HG03378 (cell line): ENCODE measurements at regions not wholly inside any gene's neighbourhood (a gene's known extent, or its start where the extent isn't known, plus 50 kb on each side); places are given as distances from the start of the nearest gene placed in this dataset.
"Not testable (repeated sequence)": the region's sequence is repeated elsewhere in the genome, so short reads cannot be mapped to it uniquely, and the experiment has no call there.

Experiments
- ATAC-seq: cut with Tn5 transposase; IDR thresholded peaks from one replicate; pipeline ENCODE4 v1.9.1; 2021; ENCODE audit warnings: mild to moderate bottlenecking, moderate library complexity; ENCODE audit not compliant: unreplicated experiment

DNA sequence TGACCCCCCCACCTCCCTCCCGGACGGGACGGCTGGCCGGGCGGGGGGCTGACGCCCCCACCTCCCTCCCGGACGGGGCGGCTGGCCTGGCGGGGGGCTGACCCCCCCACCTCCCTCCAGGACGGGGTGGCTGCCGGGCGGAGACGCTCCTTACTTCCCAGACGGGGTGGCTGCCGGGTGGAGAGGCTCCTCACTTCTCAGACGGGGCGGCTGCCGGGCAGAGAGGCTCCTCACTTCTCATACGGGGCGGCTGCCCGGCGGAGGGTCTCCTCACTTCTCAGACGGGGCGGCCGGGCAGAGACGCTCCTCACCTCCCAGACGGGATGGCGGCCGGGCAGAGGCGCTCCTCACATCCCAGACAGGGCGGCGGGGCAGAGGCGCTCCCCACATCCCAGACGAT is 84.7 kb downstream of the OR2B2 start:
- not testable (repeated sequence) for ATAC-seq

DNA sequence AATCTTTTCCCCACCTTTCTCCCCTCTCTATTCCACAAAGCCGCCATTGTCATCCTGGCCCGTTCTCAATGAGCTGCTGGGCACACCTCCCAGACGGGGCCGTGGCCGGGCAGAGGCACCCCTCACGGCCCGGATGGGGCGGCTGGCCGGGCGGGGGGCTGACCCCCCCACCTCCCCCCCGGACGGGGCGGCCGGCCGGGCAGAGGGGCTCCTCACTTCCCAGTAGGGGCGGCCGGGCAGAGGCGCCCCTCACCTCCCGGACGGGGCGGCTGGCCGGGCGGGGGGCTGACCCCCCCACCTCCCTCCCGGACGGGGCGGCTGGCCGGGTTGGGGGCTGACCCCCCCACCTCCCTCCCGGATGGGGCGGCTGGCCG is 85.6 kb downstream of the OR2B2 start:
- ATAC-seq: not testable (repeated sequence)

DNA sequence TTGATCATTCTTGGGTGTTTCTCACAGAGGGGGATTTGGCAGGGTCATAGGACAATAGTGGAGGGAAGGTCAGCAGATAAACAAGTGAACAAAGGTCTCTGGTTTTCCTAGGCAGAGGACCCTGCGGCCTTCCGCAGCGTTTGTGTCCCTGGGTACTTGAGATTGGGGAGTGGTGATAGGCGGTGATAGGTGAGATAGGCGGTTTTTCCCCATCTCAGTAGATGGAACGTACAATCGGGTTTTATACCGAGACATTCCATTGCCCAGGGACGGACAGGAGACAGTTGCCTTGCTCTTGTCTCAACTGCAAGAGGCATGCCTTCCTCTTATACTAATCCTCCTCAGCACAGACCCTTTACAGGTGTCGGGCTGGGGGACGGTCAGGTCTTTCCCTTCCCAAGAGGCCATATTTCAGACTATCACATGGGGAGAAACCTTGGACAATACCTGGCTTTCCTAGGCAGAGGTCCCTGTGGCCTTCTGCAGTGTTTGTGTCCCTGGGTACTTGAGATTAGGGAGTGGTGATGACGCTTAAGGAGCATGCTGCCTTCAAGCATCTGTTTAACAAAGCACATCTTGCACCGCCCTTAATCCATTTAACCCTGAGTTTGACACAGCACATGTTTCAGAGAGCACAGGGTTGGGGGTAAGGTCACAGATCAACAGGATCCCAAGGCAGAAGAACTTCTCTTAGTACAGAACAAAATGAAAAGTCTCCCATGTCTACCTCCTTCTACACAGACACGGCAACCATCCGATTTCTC is 86.2 kb downstream of the OR2B2 start:
- not testable (repeated sequence) for ATAC-seq

DNA sequence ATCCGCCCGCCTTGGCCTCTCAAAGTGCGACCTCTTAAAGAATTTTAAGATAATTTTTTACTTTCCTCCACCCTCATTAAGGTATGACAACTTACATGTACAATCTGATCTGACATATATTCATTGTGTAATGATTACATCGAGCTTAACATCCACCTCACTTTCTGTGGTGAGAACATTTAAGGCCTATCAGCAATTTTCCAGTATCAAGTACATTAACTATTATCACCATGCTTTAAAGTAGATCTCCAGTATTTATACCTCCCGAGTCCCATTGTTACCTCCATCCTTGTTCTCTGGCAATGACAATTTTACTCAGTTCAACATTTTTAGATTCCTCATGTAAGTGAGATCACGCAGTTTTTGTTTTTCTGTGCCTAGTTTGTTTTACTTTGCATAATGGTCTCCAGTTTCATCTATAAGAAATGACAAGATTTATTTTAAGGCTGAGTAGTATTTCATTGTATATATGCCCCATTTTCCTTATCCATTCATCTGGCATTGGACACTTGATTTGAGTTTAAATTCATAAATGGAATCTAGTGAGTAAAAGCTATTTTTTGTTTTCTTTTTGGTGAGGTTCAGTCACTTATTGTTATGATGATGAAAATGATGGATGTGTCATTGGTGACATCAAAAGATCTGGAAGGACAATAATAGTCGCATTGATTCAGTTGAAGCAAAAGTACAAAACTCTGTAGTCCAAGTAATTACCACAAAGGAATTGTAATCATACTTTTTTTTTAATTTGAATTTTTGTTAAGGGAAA is 87.0 kb downstream of the OR2B2 start:
- ATAC-seq: peak; percentile 7

DNA sequence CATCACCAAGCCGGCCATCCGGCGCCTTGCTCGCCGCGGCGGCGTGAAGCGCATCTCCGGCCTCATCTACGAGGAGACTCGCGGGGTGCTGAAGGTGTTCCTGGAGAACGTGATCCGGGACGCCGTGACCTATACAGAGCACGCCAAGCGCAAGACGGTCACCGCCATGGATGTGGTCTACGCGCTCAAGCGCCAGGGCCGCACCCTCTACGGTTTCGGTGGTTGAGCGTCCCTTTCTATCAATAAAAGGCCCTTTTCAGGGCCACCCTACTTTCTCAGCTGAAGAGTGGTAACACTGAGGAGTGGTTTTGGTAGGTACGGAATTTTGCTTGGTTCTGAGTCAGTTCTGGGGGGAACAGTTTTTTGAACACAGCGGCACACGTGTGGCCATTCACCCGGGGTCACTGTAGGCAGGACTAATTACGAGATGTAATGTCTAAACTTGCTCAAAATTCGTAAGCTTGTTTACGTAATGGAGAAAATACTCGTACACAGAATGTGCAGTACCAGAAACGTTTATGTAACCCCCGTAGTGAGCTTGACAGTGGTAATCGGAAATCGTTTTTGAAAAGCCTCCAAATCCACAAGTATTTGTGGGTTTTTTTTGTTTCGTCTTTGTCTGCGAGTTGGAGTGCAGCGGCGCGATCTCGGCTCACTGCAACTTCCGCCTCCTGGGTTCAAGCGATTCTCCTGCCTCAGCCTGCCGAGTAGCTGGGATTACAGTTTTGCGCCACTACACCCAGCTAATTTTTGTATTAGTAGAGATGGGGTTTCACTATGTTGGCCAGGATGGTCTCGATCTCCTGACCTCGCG is 87.8 kb downstream of the OR2B2 start:
- peak; percentile 56 for ATAC-seq

DNA sequence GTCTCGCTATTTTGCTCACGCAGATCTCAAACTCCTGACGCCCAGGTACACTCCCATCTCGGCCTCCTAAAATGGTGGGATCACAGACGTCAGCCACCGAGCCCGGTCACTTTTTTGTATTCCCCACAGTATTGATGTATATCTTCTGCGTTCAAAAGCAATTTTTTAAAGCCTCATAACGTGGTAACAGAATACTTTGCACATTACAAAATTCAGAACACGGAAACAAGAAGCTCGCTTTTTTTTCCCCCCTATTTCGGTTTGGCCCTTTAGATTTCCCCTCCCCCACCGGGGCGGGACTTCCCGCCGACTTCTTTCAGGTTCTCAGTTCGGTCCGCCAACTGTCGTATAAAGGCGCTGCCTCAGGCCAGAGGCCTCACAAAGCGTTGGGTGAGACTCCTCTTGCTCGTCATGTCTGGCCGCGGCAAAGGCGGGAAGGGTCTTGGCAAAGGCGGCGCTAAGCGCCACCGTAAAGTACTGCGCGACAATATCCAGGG is 88.4 kb downstream of the OR2B2 start:
- ATAC-seq: peak; percentile 45

DNA sequence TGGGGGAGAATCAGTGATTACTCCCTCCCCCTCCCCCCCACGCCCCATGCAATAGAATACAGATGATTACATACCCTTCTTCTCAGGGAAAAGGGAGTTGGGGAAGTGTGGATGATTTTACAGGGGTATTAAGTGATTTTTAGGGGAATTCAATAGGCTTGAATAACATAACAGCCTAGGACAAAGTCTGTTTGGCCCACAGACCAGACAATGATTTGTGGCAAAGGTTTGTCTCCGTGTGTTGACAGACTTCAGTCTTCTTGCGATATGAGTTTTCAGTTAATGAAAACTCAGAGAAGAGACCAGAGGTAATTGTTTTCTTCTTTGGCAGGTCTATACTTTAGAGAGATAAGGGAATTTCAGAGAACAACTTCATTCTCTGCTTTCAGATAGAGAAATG is 95.3 kb downstream of the OR2B2 start:
- ATAC-seq: no peak

DNA sequence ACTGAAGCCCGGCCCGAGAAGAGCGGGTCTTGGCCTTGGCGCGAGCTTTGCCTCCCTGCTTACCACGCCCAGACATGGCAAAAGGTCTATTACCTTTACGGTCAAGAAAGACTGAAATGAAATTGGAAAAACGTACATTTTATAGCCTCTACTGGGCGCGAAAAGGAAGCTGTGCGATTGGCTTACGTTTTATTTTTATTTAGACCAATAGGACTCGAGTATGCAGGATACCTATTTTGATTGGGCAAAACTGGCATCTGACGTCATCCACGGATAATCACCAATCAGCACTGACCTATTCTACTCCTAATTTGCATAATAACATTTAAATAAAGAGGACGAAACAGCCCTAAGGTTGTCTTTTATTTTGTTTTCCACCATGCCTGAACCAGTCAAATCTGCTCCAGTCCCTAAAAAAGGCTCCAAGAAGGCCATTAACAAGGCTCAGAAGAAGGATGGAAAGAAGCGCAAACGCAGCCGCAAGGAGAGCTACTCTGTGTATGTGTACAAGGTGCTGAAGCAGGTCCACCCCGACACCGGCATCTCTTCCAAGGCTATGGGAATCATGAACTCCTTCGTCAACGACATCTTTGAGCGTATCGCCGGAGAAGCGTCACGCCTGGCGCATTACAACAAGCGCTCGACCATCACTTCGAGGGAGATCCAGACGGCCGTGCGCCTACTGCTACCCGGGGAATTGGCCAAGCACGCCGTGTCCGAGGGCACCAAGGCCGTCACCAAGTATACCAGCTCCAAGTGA is 97.4 kb downstream of the OR2B2 start:
- ATAC-seq: peak; percentile 65

DNA sequence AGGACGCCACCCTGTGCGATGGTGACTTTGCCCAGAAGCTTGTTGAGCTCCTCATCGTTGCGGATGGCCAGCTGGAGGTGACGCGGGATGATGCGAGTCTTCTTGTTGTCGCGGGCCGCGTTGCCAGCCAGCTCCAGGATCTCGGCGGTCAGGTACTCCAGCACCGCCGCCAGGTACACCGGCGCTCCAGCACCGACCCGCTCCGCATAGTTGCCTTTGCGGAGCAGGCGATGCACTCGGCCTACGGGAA is 97.9 kb downstream of the OR2B2 start:
- not testable (repeated sequence) for ATAC-seq

DNA sequence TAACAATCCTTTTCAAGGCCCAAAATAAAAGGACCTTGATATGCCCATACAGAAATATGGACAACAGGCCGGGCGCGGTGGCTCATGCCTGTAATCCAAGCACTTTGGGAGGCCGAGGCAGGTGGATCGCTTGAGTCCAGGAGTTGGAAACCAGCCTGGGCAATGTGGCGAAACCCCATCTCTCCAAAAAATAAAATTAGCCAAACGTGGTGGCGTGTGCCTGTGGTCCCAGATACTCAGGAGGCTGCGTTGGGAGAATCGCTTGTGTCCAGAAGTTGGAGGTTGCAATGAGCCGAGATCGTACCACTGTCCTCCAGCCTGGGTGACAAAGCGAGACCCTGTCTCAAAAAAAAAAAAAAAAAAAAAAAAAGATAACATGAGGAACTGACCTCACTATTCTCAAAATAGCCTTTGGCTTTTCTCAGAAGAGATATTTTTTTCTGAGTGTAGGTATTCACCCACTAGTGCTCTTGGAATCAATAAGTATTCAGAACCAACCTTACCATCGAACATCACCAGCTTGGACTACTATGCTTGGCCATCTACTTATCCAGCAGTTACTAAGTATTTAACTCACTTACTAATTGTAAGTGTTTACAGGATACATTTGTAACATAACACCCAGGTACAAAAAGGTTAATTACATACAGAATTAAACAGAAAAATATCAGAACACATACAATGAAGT is 99.2 kb downstream of the OR2B2 start:
- ATAC-seq: no peak

DNA sequence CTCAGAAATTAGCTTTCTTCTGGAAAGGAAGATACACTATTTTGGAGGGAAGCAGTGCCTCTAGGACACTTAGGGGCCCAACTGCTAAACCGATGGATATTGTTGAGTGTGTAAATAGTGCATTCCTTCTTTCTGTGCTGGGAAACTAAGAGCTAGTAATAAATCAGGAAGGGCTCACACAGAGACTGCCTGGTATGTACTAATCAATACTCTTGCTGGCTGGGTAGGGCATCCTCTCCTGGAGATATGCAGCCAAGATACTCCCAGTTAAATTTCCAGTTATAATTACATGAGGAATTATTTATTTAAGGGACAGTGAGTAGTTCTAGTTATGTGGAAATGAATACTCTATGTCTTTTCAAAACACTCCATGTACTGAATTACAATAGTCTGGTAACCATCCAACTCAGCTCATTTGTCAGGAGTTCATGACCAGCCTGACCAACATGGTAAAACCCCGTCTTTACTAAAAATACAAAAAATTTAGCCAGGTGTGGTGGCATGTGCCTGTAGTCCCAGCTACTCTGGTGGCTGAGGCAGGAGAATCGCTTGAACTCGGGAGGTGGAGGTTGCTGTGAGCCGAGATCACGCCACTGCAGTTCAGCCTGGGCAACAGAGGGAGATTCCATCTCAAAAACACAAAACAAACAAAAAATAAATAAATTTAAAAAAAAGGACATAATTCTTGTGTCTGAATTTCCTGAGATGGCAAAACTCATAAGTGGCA is 100.0 kb downstream of the OR2B2 start:
- no peak for ATAC-seq

DNA sequence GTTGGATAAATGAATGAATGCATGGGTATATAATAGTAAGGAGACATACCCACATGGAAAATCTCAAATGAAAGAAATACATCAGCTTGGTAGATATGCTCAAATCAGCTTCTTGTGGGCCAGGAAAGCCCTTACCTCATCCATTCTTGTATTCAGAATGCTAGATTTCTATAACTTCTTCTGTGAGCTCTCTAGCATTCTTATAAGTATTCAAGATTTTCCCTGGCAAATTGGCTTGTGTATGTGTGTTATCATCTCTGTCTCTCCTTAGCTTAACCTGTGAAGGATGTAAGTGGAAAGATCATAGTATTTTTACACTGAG is 100.8 kb downstream of the OR2B2 start:
- ATAC-seq: no peak

DNA sequence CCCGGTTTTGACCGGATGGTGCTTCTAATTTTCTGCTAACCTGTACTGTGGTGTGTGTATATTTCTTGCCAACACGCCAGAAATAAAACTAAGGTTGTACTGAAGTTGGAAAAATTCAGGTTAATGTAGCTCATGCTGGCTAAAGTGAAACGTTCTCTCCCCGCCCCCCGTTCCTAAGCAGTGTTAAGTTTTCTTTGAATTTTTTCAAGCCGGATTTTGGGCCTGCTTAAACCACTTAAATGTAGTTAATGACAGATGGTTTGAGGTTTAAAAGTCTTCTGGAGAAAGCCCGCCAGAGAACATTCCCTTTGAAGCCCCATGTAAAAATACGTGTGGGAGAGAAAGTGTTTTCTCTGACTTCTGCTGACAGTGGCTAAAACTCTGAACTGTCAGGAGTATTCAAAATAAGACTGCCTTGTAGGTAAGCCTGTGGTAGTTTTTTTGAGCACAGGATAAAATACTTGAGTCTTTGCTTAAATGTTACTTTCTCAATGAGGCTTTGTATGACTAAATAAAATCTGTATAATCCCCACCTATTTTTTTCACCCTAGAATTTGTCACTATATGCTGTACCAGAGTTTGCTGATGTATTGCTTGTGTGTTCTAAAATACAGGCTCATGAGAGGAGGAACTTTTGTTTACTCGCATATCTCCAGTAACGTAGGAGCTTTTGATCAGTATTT is 101.3 kb downstream of the OR2B2 start:
- ATAC-seq: no peak

DNA sequence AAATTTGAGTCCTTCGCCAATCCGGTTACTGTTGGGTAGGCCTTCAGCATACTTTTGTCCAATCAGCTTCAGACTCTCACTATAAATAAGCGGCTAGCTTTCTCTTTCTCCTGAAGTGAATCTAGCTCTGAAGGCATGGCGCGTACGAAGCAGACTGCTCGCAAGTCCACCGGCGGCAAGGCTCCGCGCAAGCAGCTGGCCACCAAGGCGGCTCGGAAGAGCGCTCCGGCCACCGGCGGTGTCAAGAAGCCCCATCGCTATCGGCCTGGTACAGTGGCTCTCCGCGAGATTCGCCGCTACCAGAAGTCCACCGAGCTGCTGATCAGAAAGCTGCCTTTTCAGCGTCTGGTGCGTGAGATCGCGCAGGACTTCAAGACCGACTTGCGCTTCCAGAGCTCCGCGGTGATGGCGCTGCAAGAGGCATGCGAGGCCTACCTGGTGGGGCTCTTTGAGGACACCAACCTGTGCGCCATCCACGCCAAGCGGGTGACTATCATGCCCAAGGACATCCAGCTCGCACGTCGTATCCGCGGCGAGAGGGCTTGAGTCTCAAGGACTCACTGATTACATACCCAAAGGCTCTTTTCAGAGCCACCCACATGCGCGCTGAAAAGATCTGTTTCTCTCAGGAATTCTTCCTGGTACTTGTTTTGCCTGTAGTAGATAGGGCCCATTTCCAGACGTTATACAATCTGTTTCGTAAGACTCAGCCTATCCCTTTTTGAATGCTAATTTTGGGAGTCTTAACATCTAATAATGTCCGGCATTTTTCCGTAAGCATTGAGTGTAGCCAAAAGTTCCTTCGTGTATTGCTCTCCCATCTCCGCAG is 102.0 kb downstream of the OR2B2 start:
- peak; percentile 29 for ATAC-seq

DNA sequence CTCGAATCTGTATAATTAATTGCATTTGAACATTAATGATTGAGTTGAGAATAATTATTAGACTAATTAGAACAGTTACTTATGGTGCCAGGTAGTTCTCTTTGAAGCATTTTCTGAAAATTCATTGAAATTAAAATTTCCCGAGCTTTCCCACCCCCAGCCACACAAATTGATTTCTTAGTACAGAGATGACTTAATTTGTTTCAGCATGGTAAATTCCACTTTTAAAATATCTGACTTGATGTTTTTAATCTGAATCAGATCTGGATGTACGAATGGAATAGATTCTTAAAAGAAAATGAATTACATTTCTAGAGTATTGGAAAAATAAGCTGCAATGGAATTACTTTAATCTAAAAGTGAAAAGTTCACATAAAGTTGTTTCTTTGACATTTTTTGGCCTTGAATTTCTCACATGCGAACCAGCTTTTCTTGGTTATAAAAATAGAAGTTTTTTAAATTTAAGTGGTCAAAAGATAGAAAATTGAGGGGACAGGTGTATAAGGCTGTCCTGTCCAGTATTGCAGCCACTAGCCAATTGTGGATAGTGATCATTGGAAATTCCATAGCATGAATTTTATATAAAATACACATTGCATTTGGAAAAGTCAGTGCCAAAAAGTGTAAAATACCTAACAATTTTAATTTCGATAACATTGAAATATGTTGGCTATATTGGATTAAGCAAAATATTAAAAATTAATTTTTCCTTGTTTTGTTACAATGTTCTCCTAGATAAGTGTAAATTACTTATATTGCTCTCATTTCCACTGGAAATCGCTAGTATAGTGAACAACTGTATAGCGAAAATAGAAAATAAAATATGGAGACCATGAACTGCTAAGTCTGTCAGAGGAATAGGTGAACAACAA is 102.9 kb downstream of the OR2B2 start:
- no peak for ATAC-seq

DNA sequence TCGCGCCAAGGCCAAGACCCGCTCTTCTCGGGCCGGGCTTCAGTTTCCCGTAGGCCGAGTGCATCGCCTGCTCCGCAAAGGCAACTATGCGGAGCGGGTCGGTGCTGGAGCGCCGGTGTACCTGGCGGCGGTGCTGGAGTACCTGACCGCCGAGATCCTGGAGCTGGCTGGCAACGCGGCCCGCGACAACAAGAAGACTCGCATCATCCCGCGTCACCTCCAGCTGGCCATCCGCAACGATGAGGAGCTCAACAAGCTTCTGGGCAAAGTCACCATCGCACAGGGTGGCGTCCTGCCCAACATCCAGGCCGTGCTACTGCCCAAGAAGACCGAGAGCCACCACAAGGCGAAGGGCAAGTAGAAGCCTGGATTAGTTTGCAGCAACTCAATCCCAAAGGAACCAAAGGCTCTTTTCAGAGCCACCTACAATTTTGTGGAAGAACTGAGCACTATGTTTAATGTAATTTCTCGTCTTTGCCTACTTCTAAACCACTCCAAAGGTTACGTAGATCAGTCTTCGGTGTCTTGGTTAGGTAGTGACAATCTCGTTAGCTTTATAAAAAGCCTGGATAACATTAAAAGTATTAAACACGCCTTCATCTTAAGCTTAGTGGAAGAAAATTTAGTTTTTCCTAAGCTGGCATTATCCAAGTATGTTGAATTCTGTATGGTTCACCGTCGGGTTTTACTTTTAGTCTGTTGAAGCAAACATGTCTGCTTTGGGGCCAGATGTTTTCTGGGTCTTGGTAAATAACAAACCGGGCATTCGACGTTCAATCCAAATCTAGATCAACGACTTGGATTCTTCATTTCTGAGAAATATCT is 103.7 kb downstream of the OR2B2 start:
- not testable (repeated sequence) for ATAC-seq
